ENCODE measurements at regions not wholly inside any gene's neighbourhood (a gene's known extent, or its start where the extent isn't known, plus 50 kb on each side); places are given as distances from the start of the nearest gene placed in this dataset.

GRCh38 chr4:189304809-189305208 lies 635.9 kb upstream of the FRG1 start:
- DNase-seq, result no peak

GRCh38 chr4:189305500-189305899 lies 635.2 kb upstream of the FRG1 start:
- no peak for DNase-seq

- no peak for DNase-seq
Measured at GRCh38 chr4:189311251-189311650, 629.4 kb upstream of the FRG1 start.

DNA sequence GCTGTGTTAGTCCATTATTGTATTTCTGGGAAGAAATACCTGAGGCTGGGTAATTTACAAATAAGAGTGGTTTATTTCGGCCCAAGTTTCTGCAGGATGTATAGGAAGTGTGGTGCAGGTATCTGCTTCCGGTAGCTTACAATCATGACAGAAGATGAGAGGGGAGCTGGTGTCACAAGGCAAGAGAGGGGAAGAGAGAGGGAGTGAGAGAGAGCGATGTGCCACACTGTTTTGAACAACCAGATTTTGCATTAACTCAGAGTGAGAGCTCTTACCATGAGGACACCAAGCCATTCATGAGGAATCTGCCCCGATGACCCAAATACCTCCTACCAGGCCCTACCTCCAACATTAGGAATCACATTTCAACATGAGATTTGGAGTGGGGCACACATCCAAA lies 627.6 kb upstream of the FRG1 start:
- no peak for DNase-seq

DNA sequence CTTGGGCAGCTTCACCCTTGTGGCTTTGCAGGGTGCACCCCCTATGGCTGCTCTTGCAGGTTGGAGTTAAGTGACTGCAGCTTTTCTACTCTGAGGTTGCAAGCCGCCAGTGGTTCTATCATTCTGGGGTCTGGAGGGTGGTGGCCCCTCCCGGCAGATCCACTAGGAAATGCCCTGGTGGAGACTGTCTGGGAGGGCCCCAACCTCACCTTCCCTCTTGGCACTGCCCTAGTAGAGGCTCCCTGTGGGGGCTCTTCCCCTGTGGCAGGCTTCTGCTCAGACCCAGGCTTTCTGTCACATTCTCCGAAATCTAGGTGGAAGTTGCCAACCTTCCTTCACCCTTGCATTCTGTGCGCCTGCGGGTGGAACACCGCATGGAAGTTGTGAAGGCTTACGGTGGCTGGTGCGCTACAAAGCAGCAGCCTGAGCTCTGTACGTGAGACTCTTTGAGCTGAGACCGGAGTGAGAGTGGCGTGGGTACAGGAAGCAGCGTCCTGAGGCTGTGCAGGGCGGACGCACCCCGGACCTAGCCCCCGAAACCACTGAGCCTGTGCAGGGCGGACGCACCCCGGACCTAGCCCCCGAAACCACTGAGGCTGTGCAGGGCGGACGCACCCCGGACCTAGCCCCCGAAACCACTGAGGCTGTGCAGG lies 626.7 kb upstream of the FRG1 start:
- DNase-seq, result no peak

DNA sequence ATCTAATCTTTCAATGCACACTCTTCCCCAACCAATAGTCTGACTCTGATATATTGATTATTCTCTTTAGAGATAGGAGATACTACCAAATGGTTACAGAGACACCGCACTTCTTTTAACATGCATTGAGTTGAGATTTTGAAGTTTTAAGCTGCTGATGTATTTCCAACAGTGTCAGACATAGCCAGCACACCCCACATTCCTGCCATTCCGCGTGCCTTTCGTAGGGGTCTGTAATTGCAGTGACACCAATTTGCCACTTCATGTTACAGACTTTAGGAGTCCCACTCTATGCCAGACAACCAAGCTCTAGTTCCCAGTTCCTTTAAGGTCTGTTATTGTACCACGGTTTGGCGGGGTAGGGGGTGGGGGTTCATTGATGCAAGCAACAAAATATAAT lies 618.2 kb upstream of the FRG1 start:
- no peak for DNase-seq

GRCh38 chr4:189341881-189342280 lies 598.8 kb upstream of the FRG1 start:
- no peak for DNase-seq

DNA sequence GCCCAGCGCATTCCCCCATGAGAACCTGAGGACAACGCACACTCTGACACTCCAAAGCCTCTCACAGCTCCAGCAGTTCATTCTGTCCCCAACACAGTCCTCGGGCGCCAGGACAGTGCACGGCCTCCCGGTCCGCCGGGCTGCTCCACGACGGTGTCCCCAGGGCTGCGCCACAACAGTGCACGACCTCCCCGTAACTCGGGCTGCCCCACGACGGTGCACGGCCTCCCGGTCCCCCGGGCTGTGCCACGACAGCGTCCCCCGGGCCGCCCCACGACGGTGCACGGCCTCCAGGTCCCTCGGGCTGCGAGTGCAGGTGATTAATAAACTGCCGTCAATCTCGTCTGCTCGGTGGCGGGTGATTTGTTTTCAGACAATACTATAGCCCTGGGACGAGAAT lies 585.1 kb upstream of the FRG1 start:
- DNase-seq, result no peak

GRCh38 chr4:189362364-189362763 lies 578.3 kb upstream of the FRG1 start:
- DNase-seq, result no peak

DNA sequence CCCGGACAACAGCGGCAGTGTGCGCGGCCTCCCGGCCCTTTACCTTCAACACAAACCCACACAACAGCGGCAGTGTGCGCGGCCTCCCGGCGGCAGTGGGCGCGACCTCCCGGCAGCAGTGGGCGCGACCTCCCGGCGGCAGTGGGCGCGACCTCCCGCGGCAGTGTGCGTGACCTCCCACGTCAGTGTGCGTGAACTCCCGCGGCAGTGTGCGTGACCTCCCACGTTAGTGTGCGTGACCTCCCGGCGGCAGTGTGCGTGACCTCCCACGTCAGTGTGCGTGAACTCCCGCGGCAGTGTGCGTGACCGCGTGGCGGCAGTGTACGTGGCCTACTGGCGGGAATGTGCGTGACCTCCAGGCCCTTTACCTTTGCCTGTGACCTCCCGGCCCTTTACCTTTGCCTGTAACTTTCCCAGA lies 576.6 kb upstream of the FRG1 start:
- DNase-seq, result no peak

DNA sequence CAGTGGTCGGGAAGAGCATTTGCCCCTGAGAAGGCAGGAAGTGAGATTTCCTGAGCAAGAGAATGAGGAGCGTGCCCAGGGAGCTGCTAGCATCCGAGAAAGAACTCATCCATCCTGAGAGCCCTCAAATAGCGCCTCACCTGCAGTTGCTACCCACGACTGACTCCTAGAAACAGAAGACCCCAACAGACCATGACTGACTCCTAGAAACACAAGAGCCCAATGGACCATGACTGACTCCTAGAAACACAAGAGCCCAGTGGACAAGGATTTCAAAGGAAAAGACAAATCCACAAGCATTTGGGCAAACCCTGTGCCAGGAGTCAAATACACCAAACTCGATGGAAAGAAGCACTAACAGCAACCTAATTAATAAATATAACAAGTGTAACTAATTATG lies 575.2 kb upstream of the FRG1 start:
- DNase-seq, result no peak

DNA sequence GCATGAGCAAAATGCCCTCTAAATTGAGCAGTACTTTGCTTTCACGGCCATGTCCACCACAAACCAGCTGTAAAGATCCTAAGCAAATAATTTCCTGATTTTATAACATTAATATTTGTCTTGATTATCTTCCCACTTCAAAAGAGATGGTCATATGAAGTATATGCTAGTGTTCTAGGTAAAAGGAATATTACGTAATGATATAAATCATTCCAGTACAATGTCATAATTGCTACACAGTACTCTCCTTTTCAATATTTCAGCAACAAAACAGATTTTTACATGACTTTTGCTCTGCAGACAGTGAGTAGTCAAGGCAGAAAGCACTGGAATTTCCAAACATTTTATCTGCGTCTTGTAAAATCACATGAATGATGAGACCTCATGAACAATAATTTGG lies 572.8 kb upstream of the FRG1 start:
- no peak for DNase-seq

DNA sequence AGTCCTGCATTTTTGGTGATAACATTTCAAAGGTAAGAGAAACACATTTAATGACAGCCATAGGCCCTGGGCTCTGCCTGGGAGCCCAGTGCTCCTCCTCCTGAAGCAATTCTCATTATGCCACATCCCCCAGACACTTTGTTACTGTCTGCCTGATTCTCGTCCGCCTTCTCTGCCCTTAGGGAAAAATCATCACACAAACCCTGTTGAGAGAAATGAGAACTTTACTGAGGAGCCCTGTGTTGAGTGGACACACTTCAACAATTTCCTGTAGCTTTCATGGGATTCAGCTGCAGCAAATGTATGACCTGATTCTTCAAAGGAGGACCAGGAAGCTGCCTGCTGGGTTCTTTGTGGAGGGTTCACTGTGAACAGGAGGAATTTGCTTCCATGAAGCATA lies 566.5 kb upstream of the FRG1 start:
- DNase-seq, result no peak

GRCh38 chr4:189376901-189377300 lies 563.8 kb upstream of the FRG1 start:
- no peak for DNase-seq

DNA sequence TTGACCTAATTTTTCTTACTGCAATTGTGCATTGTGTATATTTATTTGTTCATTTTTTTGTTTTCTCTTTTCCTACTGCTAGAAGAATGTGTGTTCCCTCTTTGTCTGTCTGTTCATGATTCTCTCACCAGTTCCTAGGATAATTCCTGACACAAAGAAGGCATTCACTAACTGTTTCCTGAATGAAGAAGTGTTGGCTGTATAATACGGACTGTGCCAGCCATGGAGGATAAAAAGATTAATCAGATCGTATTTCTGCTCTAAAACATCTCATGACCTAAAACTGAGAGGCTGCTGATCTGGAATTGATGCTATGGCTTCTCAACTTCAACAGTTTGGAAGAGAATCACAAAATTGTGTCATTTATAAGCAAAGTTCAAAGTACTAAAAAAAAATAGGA lies 563.1 kb upstream of the FRG1 start:
- no peak for DNase-seq

- no peak for DNase-seq
Measured at GRCh38 chr4:189385098-189385497, 555.6 kb upstream of the FRG1 start.

DNA sequence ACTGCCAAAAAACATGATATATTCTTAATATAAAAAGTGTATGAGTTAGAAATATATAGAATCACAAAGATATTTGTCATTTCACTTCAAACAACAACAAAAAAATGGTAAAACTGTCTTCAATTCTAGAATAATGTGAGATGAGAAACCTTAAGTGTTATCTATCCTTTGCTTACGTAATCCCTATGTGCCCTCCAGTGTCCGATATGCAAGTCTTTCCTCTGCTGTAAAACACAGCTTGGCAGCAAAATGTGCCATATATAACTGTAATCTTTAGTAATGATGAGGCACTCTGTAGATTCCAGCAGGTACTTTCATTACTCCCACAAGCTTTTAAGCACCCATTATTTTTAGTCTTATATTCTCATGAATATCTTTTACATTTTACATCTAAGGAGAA lies 555.1 kb upstream of the FRG1 start:
- no peak for DNase-seq

DNA sequence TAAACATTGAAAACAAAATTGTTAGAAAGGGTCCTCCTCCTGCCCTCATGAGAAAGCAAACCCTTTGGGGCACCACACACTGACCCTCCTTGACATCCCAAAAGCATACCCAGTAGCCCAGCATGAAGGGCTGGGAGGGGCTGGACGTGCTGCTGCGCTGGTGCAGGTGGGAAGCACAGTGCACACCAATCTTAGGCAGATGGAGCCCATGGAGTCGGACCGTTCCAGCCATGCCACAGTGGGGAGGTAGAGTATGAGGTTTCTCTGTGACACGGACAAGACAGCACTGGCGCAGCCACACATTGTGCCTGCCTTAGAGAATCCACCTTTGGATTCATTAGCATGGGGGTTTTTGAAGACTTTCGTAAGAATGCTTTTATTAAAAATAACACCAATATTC lies 544.2 kb upstream of the FRG1 start:
- no peak for DNase-seq

DNA sequence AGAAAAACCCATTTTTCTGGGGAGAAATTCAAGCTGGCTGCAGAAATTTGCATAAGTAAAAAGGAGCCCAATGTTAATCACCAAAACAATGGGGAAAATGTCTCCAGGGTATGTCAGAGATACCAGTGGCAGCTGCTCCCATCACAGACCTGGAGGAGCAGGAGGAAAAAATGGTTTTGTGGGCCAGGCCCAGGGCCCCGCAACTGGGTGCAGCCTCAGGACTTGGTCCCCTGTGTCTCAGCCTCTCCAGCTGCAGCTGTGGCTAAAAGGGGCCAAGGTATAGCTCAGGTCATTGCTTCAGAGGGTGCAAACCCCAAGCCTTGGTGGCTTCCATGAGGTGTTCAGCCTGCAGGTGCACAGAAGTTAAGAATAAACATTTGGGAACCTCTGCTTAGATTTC lies 536.4 kb upstream of the FRG1 start:
- DNase-seq, result no peak

DNA sequence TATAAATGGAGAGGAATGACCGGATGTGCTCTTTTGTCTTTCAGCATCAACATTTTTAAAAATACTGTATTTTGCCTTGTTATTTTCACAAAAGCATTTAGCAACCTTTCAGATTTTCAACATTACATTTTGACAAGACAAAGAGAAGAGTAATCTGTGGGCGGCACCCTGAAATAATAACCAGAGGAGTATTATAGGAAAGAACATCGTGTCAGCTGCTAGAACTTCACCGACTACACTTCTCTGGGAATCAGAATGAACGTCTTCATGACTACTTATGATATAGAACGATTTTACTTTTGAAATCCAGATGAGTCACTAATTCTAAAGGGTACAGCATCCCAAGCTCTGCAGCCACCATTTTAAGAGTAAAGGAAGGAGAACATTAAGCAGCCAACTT lies 531.5 kb upstream of the FRG1 start:
- no peak for DNase-seq

DNA sequence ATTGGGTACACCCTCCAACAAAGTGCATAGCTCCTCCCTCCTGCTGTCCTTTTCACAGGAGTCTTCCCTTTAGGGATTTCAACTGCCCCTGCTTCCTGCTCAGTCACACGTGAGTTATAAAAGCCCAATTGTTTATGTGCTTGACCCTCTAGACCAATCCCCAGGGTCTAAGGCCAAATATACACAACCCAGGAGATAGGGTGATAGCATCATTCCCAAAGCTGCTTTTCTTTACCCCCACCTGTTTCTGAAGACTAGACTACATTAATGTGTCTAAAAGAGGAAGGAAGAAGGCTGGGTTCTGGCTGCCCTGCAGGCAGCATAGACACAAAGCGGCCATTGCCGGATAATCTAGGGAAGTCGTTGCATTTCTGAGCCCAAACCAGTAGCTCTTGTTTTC lies 526.7 kb upstream of the FRG1 start:
- DNase-seq, result no peak

DNA sequence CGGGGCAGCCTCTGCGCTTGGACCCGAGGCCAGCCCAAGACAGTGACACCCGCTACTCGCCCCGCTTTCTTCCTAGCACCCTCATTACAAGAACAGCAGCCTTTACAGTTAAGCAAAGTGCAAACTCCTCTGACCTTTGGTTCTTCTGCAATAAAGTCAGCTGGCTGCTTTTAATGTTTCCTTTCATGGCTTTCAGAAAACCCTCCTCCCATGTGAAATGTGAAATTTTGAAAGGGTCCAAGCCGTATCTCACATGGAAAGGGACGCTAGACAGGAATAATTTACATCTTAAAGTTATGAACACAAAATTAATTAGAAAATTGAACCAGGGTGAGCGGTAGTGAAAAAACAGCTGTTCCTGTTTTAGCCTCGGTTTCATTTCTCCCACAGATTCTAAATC lies 520.1 kb upstream of the FRG1 start:
- DNase-seq, result no peak

GRCh38 chr4:189436207-189436606 lies 504.5 kb upstream of the FRG1 start:
- no peak for DNase-seq

- no peak for DNase-seq
Measured at GRCh38 chr4:189440716-189441115, 500.0 kb upstream of the FRG1 start.

- DNase-seq, result no peak
Measured at GRCh38 chr4:189443341-189443740, 497.3 kb upstream of the FRG1 start.

GRCh38 chr4:189445613-189446012 lies 495.1 kb upstream of the FRG1 start:
- DNase-seq, result no peak

Data from NCI-H1694 treated with DMSO at 0.1 percent for 48 hours (cell line).